ENCODE measurements at regions not wholly inside any gene's neighbourhood (a gene's known extent, or its start where the extent isn't known, plus 50 kb on each side); places are given as distances from the start of the nearest gene placed in this dataset.
"Not testable (repeated sequence)": the region's sequence is repeated elsewhere in the genome, so short reads cannot be mapped to it uniquely, and the experiment has no call there.

GRCh38 chr12:9284724-9285123 is 76.5 kb upstream of the PZP start:
- H3K9me2 ChIP-seq (ENCODE audit: insufficient read depth, low read length); BruUV-seq (replicated peaks); H3K79me2 ChIP-seq (ENCODE audit: insufficient read depth, low read depth, low read length); H2AFZ ChIP-seq (ENCODE audit: low read length); H3K36me3 ChIP-seq (ENCODE audit: insufficient read depth, low read length); CTCF ChIA-PET (ENCODE audit: unreplicated experiment); DNase-seq (ENCODE audit: low spot score); H3K4me1 ChIP-seq (ENCODE audit: insufficient read depth, low read length, poor library complexity, severe bottlenecking); H3K9me3 ChIP-seq (ENCODE audit: low read length); intact Hi-C loops (cut with micrococcal nuclease; ENCODE audit: unreplicated experiment); H4K20me1 ChIP-seq (ENCODE audit: insufficient read depth, low read length); POLR2A ChIA-PET: not testable (repeated sequence)
- peak overlapping the region; percentile 72 for H3K4me2 ChIP-seq (ENCODE audit: low read length)
- peak overlapping the region; percentile 88 for H3K27ac ChIP-seq (ENCODE audit: low read depth, low read length, poor library complexity, severe bottlenecking)
- H3K4me3 ChIP-seq (ENCODE audit: low read depth, low read length, poor library complexity, severe bottlenecking): peak overlapping the region; percentile 77

- CTCF ChIA-PET (ENCODE audit: unreplicated experiment); H3K9me2 ChIP-seq (ENCODE audit: insufficient read depth, low read length); H3K4me1 ChIP-seq (ENCODE audit: insufficient read depth, low read length, poor library complexity, severe bottlenecking); H2AFZ ChIP-seq (ENCODE audit: low read length); H4K20me1 ChIP-seq (ENCODE audit: insufficient read depth, low read length); H3K36me3 ChIP-seq (ENCODE audit: insufficient read depth, low read length); H3K79me2 ChIP-seq (ENCODE audit: insufficient read depth, low read depth, low read length); H3K9me3 ChIP-seq (ENCODE audit: low read length); POLR2A ChIA-PET; intact Hi-C loops (cut with micrococcal nuclease; ENCODE audit: unreplicated experiment): not testable (repeated sequence)
- DNase-seq (ENCODE audit: low spot score): peak; percentile 33
- Histone ChIP-seq H3K4me2 (ENCODE audit: low read length) (peak overlapping the region; percentile 72), H3K4me3 (ENCODE audit: low read depth, low read length, poor library complexity, severe bottlenecking) (peak overlapping the region; percentile 77), H3K27ac (ENCODE audit: low read depth, low read length, poor library complexity, severe bottlenecking) (peak overlapping the region; percentile 88)
- TSS peak; percentile 79 for BruUV-seq (replicated peaks)
These were observed 76.0 kb upstream of the PZP start for GRCh38 chr12:9284197-9284596.

GRCh38 chr12:9283346-9284095 is 75.3 kb upstream of the PZP start:
- Histone ChIP-seq H3K4me2 (ENCODE audit: low read length) (peak overlapping the region; percentile 77), H3K27ac (ENCODE audit: low read depth, low read length, poor library complexity, severe bottlenecking) (peak overlapping the region; percentile 88), H3K4me3 (ENCODE audit: low read depth, low read length, poor library complexity, severe bottlenecking) (peak overlapping the region; percentile 77), H2AFZ (ENCODE audit: low read length) (peak overlapping the region; percentile 98)
- H3K4me1 ChIP-seq (ENCODE audit: insufficient read depth, low read length, poor library complexity, severe bottlenecking); H3K36me3 ChIP-seq (ENCODE audit: insufficient read depth, low read length); H3K9me3 ChIP-seq (ENCODE audit: low read length); H4K20me1 ChIP-seq (ENCODE audit: insufficient read depth, low read length); H3K9me2 ChIP-seq (ENCODE audit: insufficient read depth, low read length); CTCF ChIA-PET (ENCODE audit: unreplicated experiment); H3K79me2 ChIP-seq (ENCODE audit: insufficient read depth, low read depth, low read length); intact Hi-C loops (cut with micrococcal nuclease; ENCODE audit: unreplicated experiment); POLR2A ChIA-PET: not testable (repeated sequence)
- TSS peak; percentile 96 for BruUV-seq (replicated peaks)
- peak; percentile 91 for DNase-seq (ENCODE audit: low spot score)

GRCh38 chr12:9276990-9277389 is 68.8 kb upstream of the PZP start:
- no peak for TF ChIP-seq EZH2phosphoT487 (IDR thresholded peaks at IDR 0.05; ENCODE audit: borderline replicate concordance, low read depth, low read length)
- TF ChIP-seq CTCF (conservative IDR thresholded peaks at IDR 0.05; ENCODE audit: low read length): no peak
- intact Hi-C loops (cut with micrococcal nuclease; ENCODE audit: unreplicated experiment): no loop called here
- Histone ChIP-seq H3K4me2 (ENCODE audit: low read length) (no peak overlapping the region), H3K9me2 (ENCODE audit: insufficient read depth, low read length) (no peaks in the 10 kb centered on the region), H3K79me2 (ENCODE audit: insufficient read depth, low read depth, low read length) (no peaks in the 10 kb centered on the region), H3K36me3 (ENCODE audit: insufficient read depth, low read length) (no peaks in the 10 kb centered on the region), H3K4me3 (ENCODE audit: low read depth, low read length, poor library complexity, severe bottlenecking) (no peak overlapping the region), H3K27ac (ENCODE audit: low read depth, low read length, poor library complexity, severe bottlenecking) (no peak overlapping the region), H3K9me3 (ENCODE audit: low read length) (no peaks in the 10 kb centered on the region), H3K4me1 (ENCODE audit: insufficient read depth, low read length, poor library complexity, severe bottlenecking) (no peaks in the 10 kb centered on the region), H4K20me1 (ENCODE audit: insufficient read depth, low read length) (no peaks in the 10 kb centered on the region), H2AFZ (ENCODE audit: low read length) (no peak overlapping the region)
- ChIA-PET CTCF (ENCODE audit: unreplicated experiment) (no interaction called here), POLR2A (no interaction called here)
- no peak for DNase-seq (ENCODE audit: low spot score)
- no TSS peak for BruUV-seq (replicated peaks)
